Stimulated activated CD4-positive, alpha-beta T cell treated with anti-CD3 and anti-CD28 coated beads, Interleukin-1b, Interleukin-23, amount 100 ng/mL, for 24 hours (primary cell): ENCODE measurements at regions not wholly inside any gene's neighbourhood (a gene's known extent, or its start where the extent isn't known, plus 50 kb on each side); places are given as distances from the start of the nearest gene placed in this dataset.

ENCODE experiments used
- DNase-seq, 4 experiments: peaks; one replicate each; pipeline ENCODE4 v3.0.0-alpha.2; 2020; ENCODE audit warnings: low read depth in 4 of 4, low spot score in 1 of 4

DNA sequence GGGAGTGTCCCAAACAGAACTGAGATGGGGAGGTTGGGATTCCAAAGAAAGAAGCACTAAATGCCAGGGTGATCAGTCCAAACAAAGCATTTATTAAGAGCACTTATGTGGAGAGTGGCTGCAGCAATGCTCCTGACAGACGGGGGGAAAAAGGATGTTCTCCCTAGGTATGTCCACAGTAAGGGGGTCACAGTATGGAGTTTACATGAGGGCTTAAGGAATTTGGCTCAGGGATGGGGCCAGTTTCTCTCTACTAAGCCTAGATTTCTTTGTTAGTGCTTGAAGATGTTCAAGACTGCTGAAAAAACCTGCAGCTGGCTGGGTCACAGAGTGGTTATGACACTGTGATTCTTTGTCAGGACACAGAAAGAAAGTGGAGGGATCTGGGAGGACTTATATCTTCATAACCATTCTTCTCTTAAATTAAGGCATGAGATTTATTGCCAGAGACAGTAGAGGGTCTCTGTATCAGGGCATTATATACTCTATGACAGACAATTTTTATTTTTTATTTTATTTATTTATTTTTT, 1468.0 kb downstream of the C4orf33 start:
- no peak for DNase-seq

DNA sequence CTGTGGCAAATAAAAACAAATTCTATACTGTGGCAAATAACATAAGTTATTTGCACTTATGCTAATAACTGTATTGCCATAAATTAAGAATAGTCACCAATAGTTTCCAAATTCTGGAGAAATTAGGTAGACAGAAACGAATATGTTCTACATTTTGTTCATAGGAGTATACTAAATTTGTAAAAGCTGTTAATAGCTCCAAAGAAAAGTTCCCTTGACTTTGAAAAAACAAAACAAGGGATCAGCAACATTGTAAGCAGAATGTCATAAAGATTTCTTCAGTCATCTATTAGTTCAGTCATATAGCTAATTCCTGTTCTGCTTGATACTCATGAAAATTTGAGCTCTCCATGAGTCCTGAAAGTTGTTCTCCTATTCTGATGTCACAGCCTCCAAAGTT, 1472.8 kb downstream of the C4orf33 start:
- no peak for DNase-seq

DNA sequence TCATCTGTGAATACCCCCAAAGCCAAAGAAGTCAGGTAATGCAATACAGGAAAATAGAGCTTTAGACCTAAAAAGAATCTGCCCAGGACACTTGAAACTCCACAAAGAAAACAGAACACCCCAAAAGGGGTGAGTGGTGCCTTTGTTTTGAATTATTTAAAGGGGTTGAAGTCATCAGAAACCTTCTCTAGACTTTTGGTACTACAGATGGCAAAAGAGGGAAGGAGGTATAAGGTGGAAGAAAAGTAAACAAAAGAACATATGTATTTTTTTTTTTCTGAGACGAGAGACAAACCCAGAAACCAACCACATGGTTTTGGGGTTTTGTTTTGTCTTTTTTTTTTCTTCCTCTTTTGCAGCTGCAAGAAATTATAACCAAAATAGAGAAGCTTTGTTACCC, 1477.8 kb downstream of the C4orf33 start:
- no peak for DNase-seq

GRCh38 chr4:130574215-130574614, 1478.3 kb downstream of the C4orf33 start:
- DNase-seq, result no peak

DNA sequence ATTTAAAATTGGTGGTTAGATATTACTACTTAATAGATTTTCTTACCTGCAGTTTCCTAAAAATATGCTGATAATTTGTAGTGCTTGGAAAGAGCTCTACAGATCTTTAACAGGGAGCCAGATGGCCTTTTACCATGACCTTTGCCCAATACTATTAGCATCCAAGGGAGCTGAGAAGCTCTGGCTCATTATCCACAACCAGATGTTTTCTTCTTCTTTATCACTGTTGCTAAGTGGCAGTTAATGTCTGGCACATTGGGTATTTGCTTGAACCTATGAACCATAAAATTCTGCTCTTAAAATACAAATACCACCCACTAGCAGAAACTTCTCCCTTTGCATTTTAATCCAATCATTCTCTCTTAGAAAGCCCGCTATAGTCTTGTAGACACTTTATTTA, 1480.3 kb downstream of the C4orf33 start:
- no peak for DNase-seq

GRCh38 chr4:130591091-130591490, 1495.1 kb downstream of the C4orf33 start:
- no peak for DNase-seq

GRCh38 chr4:130600706-130601105, 1504.8 kb downstream of the C4orf33 start:
- DNase-seq, result no peak

GRCh38 chr4:130603043-130603442, 1507.1 kb downstream of the C4orf33 start:
- DNase-seq, result no peak

GRCh38 chr4:130608121-130608520, 1512.2 kb downstream of the C4orf33 start:
- DNase-seq, result no peak

DNA sequence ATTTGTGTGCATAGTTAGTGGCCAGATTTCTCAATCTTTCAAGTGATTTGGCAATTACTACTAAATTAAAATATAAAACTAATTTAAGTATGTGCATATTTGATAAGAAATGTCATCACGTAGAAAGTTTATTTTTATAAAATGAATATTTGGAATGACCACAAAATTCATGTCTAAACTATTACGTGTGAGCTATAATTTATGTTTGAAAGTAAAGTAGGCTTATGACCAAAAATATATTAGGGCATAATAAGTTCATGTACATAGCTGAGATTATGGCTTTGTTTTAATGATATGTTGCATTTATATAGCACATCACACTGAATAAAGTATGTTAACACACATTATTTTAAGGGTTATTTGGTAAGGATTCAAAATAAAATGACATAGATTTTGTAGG, 1532.6 kb downstream of the C4orf33 start:
- DNase-seq, result no peak

DNA sequence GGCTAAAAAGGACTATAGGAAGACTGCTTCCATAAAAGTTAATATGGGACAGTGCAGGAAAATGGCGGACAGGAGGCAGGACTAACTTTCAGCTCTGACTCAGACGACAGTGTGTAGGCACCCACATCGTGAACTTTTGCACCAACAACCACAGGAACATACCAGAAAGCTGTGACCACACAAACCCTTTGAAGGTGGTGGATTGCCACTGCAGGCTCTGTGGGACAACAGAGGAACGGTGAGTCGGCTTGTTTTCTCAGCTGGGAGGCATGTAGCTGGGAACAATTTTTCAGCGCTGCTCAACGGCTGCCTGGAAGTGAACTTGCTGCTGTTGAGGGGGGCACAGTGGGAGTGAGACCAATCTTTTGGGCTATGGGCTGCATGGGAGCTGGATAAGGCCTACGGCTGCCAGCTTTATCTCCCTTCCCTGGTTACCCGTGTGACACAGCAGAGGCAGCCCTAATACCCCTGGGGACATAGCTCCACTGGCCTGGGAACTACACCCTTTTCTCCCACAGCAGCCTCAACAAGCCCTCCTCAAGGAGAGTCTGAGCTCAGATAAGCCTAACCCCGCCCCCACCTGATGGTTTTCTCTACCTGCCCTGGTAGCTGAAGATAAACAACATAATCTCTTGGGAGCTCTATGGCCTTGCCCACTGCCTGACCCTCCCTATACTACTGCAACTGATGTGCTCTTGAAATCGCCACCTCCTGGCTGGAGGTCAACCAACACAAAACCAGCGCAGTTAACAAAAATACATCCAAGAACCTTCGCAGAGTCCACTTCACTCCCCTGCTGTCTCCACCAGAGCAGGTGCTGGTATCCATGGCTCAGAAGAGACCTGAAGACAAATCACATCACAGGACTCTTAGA, 1537.0 kb downstream of the C4orf33 start:
- DNase-seq, result no peak

DNA sequence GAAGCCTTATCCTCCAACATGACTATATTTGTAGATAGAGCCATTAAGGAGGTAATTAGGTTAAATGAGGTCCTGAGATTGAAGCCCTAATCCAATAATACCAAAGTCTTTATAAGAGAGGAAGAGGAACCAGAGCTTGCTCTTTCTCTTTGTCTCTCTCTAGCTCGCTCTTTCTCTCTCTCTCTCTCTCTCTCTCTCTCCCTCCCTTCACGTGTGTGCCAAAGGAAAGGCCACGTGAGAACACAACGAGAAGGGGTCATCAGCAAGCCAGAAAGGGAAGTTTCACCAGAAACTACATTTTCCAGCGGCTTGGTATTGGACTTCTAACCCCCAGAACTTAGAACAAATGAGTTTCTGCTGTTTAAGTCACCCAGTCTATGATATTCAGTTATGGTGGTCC, 1540.5 kb downstream of the C4orf33 start:
- no peak for DNase-seq

- no peak for DNase-seq
Measured at GRCh38 chr4:130640592-130640991, 1544.6 kb downstream of the C4orf33 start.

DNA sequence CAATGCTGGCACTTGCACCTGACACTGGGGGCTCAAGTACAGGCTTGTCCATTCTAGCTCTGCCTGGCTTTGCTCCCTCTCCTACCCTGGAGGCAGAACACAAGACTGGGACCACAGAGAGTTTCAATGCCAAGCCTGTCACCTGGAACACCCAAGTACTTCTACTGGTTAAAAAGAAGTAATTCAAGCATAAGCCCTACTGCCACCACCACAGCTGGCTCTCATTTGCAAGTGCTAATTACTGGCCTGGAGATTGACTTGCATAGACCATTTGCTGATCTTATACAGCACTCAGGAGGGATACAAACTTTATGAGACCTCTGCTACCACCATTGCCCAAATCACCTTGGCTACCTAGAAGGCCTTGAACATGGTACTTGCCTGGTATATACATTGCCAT, 1550.9 kb downstream of the C4orf33 start:
- DNase-seq, result no peak

GRCh38 chr4:130648570-130648969, 1552.6 kb downstream of the C4orf33 start:
- DNase-seq, result no peak

GRCh38 chr4:130653842-130654241, 1557.9 kb downstream of the C4orf33 start:
- no peak for DNase-seq

- no peak for DNase-seq
Measured at GRCh38 chr4:130659320-130659719, 1563.4 kb downstream of the C4orf33 start.

- DNase-seq, result no peak
Measured at GRCh38 chr4:130668859-130669258, 1572.9 kb downstream of the C4orf33 start.

DNA sequence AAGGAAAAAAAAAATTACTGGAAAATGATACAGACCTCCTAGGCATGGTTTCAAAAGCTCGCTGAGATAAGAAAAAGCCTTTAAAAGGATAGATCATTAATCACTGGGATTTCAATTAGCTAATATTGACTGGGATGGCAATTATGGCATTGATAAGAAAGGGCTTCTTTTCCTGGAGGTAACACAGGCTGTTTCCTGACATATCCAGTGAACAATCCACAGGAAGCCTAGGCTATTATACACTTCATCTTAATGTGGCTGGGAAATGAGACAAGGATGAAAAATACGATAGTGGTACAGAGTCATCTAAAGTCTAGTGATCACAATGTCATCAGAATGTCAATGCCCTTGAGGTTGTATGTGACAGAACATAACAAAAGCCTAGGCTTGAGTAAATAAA, 1579.3 kb downstream of the C4orf33 start:
- DNase-seq, result no peak

DNA sequence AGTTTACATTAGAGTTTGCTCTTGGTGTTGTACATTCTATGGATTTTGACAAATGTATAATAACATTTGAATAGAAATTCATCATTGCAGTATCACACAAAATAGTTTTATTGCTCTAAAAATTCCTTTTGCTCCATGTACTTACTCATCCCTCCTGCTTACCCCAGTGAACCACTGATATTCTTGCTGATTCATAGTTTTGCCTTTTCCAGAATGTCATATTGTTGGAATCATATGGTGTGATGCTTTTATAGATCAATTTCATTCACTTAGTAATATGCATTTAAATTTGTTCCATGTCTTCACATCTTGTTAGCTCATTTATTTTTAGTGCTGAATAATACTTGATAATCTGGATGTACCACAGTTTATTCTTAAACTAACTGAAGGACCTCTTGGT, 1593.2 kb downstream of the C4orf33 start:
- DNase-seq, result no peak

DNA sequence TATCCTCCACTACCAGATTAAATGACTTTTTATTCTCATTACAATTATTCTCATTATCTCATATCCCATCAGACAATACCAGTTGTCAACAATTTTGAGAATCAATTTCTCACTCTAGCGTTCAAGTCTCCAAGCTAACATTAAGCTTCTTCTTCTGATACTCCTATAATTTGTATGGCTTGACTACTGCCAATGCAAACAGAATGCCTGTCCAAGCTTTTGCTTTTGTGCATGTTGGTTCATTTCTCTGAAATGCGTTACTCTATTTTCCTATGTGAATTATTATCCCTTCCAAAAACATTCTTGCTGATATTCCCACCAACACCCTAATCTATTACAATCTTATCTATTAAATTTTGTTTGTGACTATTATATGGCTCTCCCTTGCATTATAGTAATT, 1602.3 kb downstream of the C4orf33 start:
- DNase-seq, result no peak

GRCh38 chr4:130699004-130699403, 1603.1 kb downstream of the C4orf33 start:
- DNase-seq, result no peak
